Activated T-cell treated with anti-CD3 and anti-CD28 coated beads for 4 hours (primary cell): ENCODE measurements at regions not wholly inside any gene's neighbourhood (a gene's known extent, or its start where the extent isn't known, plus 50 kb on each side); places are given as distances from the start of the nearest gene placed in this dataset.

ENCODE experiments used
- DNase-seq: peaks from one replicate; pipeline ENCODE4 v3.0.0-alpha.2; 2020

DNA sequence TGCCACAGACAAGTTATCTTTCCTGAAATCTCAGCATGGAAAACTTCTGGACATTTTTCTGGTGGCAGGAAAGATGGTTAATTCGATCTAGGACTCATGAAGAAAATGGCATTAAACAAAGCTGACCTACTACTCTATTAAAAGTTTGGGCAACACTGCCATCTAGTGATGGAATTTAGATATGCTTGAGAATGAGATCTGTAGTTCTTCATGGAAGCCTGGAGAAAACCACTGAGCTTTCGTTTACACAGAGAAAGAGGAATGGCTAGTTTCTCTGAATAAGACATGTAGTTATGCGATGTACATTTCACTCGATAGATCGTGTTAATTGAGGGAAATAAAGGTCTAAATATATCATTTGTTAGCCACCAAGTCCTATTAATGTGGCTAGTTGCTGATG, 51.7 kb upstream of the CHRDL1 start:
- DNase-seq = no peak

- no peak for DNase-seq
These were observed 50.5 kb upstream of the CHRDL1 start for GRCh38 chrX:110846071-110846470.
